GM18868 (cell line): ENCODE measurements at regions not wholly inside any gene's neighbourhood (a gene's known extent, or its start where the extent isn't known, plus 50 kb on each side); places are given as distances from the start of the nearest gene placed in this dataset.

Experiments
- ATAC-seq: cut with Tn5 transposase; IDR thresholded peaks from one replicate; pipeline ENCODE4 v1.9.1; 2021; ENCODE audit warnings: mild to moderate bottlenecking, moderate library complexity; ENCODE audit not compliant: unreplicated experiment

GRCh38 chr13:39856714-39857113 is 201.3 kb downstream of the COG6 start:
- no peak for ATAC-seq

GRCh38 chr13:39858794-39859193 is 203.3 kb downstream of the COG6 start:
- no peak for ATAC-seq

- ATAC-seq: no peak
These were observed 204.4 kb downstream of the COG6 start for GRCh38 chr13:39859898-39860297.

- ATAC-seq: no peak
These were observed 207.4 kb downstream of the COG6 start for GRCh38 chr13:39862900-39863299.

GRCh38 chr13:39864221-39864620 is 208.8 kb downstream of the COG6 start:
- no peak for ATAC-seq

GRCh38 chr13:39866722-39867121 is 211.3 kb downstream of the COG6 start:
- no peak for ATAC-seq

- no peak for ATAC-seq
These were observed 212.3 kb downstream of the COG6 start for GRCh38 chr13:39867807-39868206.

- no peak for ATAC-seq
These were observed 214.8 kb downstream of the COG6 start for GRCh38 chr13:39870197-39870747.

- no peak for ATAC-seq
These were observed 219.0 kb downstream of the COG6 start for GRCh38 chr13:39874331-39875053.

GRCh38 chr13:39875111-39875987 is 219.9 kb downstream of the COG6 start:
- no peak for ATAC-seq

GRCh38 chr13:39876258-39876657 is 220.8 kb downstream of the COG6 start:
- ATAC-seq: no peak

GRCh38 chr13:39877134-39877533 is 221.7 kb downstream of the COG6 start:
- ATAC-seq: no peak

- ATAC-seq: no peak
These were observed 224.0 kb downstream of the COG6 start for GRCh38 chr13:39879286-39880035.

- no peak for ATAC-seq
These were observed 225.9 kb downstream of the COG6 start for GRCh38 chr13:39881383-39881782.

- ATAC-seq: no peak
These were observed 226.4 kb downstream of the COG6 start for GRCh38 chr13:39881887-39882286.

- no peak for ATAC-seq
These were observed 228.7 kb downstream of the COG6 start for GRCh38 chr13:39884166-39884565.

- ATAC-seq: no peak
These were observed 230.9 kb downstream of the COG6 start for GRCh38 chr13:39886336-39886735.

GRCh38 chr13:39887387-39887786 is 231.9 kb downstream of the COG6 start:
- no peak for ATAC-seq

- ATAC-seq: no peak
These were observed 233.7 kb downstream of the COG6 start for GRCh38 chr13:39888865-39889810.

- no peak for ATAC-seq
These were observed 235.1 kb downstream of the COG6 start for GRCh38 chr13:39890537-39890936.
